Body of pancreas (tissue), 4 donors: ENCODE measurements at regions not wholly inside any gene's neighbourhood (a gene's known extent, or its start where the extent isn't known, plus 50 kb on each side); places are given as distances from the start of the nearest gene placed in this dataset.

Experiments used
- ATAC-seq: fragments of 150-250 bp; one replicate; pipeline ENCODE4 v1.9.1; 2016
- DNase-seq, 4 donors: peaks; one replicate each; pipeline ENCODE4 v3.0.0-alpha.2; 2019
- H3K27ac ChIP-seq, 4 donors: fragments of 200-600 bp; sonication (generic); 1 replicate in 3 of 4; 2 replicates in 1 of 4; pipeline versions ENCODE4 v1.5.1 to v1.6.1; 2016 to 2019; ENCODE audit warnings: mild to moderate bottlenecking in 1 of 4, mixed read lengths in 1 of 4, moderate library complexity in 1 of 4
- H3K27me3 ChIP-seq, 2 donors: fragments of 200-600 bp; sonication (generic); one replicate each; pipeline ENCODE4 v1.6.0; 2016; ENCODE audit warnings: mild to moderate bottlenecking in 1 of 2
- H3K36me3 ChIP-seq, 2 donors: fragments of 200-600 bp; sonication (generic); replicated peaks in 1 of 2; 2 replicates each; pipeline ENCODE4 v1.5.1; 2016; ENCODE audit warnings: low read depth in 2 of 2; ENCODE audit not compliant: insufficient read depth in 1 of 2
- H3K4me1 ChIP-seq: fragments of 200-600 bp; sonication (generic); one replicate; pipeline ENCODE4 v1.6.0; 2016
- H3K4me3 ChIP-seq, 2 donors: fragments of 200-600 bp; sonication (generic); 1 replicate in 1 of 2; 2 replicates in 1 of 2; pipeline ENCODE4 v1.5.1; 2016 to 2019
- H3K9me3 ChIP-seq, 3 donors: fragments of 200-600 bp; sonication (generic); 1 replicate in 2 of 3; 2 replicates in 1 of 3; pipeline ENCODE4 v1.5.1; 2016
- CTCF ChIP-seq, 7 experiments: fragments of 450-650 bp in 4 of 7; fragments of 200-600 bp in 3 of 7; sonication (generic) in 3 of 7; IDR thresholded peaks; one replicate each; pipeline ENCODE4 v1.5.1; 2016 to 2019; ENCODE audit warnings: antibody characterized with exemption in 7 of 7
- POLR2A ChIP-seq, 3 donors: fragments of 450-650 bp; IDR thresholded peaks; one replicate each; pipeline ENCODE4 v1.6.1; 2016; ENCODE audit warnings: antibody characterized with exemption in 3 of 3, mild to moderate bottlenecking in 2 of 3
- WGBS, 2 donors: methylation state at CpG; one replicate each; pipeline ENCODE4 v1.1.5; 2017; 5-methylcytosine and 5-hydroxymethylcytosine counted together
- intact Hi-C: fragments of 100-400 bp; cut with DNase I; formaldehyde crosslinking; loops from one replicate; pipeline ENCODE4 v1.15.1; 2023

GRCh38 chr3:150090006-150090405 is 119.3 kb upstream of the PFN2 start:
- ATAC-seq (no peak), DNase-seq (no peak)
- no peaks in the 10 kb centered on the region for H3K36me3 ChIP-seq
- H3K27me3 ChIP-seq: no peaks in the 10 kb centered on the region
- intact Hi-C loops: no loop called here
- H3K4me1 ChIP-seq: no peaks in the 10 kb centered on the region
- H3K27ac ChIP-seq: no peak overlapping the region
- 77 to 83% methylated on average over 4 of the region's 4 CpGs for WGBS, 2 donors
- H3K4me3 ChIP-seq: no peak overlapping the region
- no peaks in the 10 kb centered on the region for H3K9me3 ChIP-seq
- TF ChIP-seq POLR2A (IDR thresholded peaks at IDR 0.05): no peak
- TF ChIP-seq CTCF (IDR thresholded peaks at IDR 0.05): no peak

GRCh38 chr3:150084128-150084527 is 113.4 kb upstream of the PFN2 start:
- Histone ChIP-seq H3K36me3 (no peaks in the 10 kb centered on the region), H3K4me1 (no peaks in the 10 kb centered on the region), H3K4me3 (no peak overlapping the region), H3K27me3 (no peaks in the 10 kb centered on the region), H3K27ac (no peak overlapping the region), H3K9me3 (no peaks in the 10 kb centered on the region)
- no peak for ATAC-seq
- intact Hi-C loops: no loop called here
- WGBS, 2 donors: 84 to 85% methylated on average over 1 of the region's 1 CpG
- DNase-seq: no peak
- no peak for TF ChIP-seq POLR2A (IDR thresholded peaks at IDR 0.05)
- no peak for TF ChIP-seq CTCF (IDR thresholded peaks at IDR 0.05)

GRCh38 chr3:150083655-150084042 is 113.0 kb upstream of the PFN2 start:
- H3K27me3 ChIP-seq: no peaks in the 10 kb centered on the region
- no peak for TF ChIP-seq CTCF (IDR thresholded peaks at IDR 0.05)
- no peak for TF ChIP-seq POLR2A (IDR thresholded peaks at IDR 0.05)
- ATAC-seq (no peak), DNase-seq (no peak)
- no peak overlapping the region for H3K4me3 ChIP-seq
- 56 to 58% methylated on average over 8 of the region's 8 CpGs for WGBS, 2 donors
- no peaks in the 10 kb centered on the region for H3K4me1 ChIP-seq
- H3K9me3 ChIP-seq: no peaks in the 10 kb centered on the region
- intact Hi-C loops: no loop called here
- no peak overlapping the region for H3K27ac ChIP-seq
- no peaks in the 10 kb centered on the region for H3K36me3 ChIP-seq

- no peaks in the 10 kb centered on the region for H3K27me3 ChIP-seq
- H3K9me3 ChIP-seq: no peaks in the 10 kb centered on the region
- H3K36me3 ChIP-seq: no peaks in the 10 kb centered on the region
- H3K27ac ChIP-seq: no peak overlapping the region
- no peak overlapping the region for H3K4me3 ChIP-seq
- DNase-seq (no peak), ATAC-seq (no peak)
- H3K4me1 ChIP-seq: no peaks in the 10 kb centered on the region
- TF ChIP-seq POLR2A (IDR thresholded peaks at IDR 0.05): no peak
- TF ChIP-seq CTCF (IDR thresholded peaks at IDR 0.05): no peak
- intact Hi-C loops: no loop called here
- 60 to 66% methylated on average over 2 of the region's 2 CpGs for WGBS, 2 donors
These were observed 112.4 kb upstream of the PFN2 start for GRCh38 chr3:150082898-150083654.

- Histone ChIP-seq H3K9me3 (peaks cover 0 to 5% (median 0%) of the 10 kb centered on the region in 3 donors), H3K36me3 (no peaks in the 10 kb centered on the region), H3K27me3 (no peaks in the 10 kb centered on the region), H3K27ac (no peak overlapping the region), H3K4me1 (no peaks in the 10 kb centered on the region), H3K4me3 (no peak overlapping the region)
- no peak for ATAC-seq
- WGBS, 2 donors: 85 to 95% methylated on average over 4 of the region's 4 CpGs
- intact Hi-C loops: no loop called here
- no peak for TF ChIP-seq CTCF (IDR thresholded peaks at IDR 0.05)
- no peak for DNase-seq
These were observed 110.4 kb upstream of the PFN2 start for GRCh38 chr3:150081084-150081483.
